Neural progenitor cell (in vitro differentiated cells): ENCODE measurements at regions not wholly inside any gene's neighbourhood (a gene's known extent, or its start where the extent isn't known, plus 50 kb on each side); places are given as distances from the start of the nearest gene placed in this dataset.

Source experiments
- DNase-seq: peaks from one replicate; pipeline ENCODE4 v3.0.0-alpha.2; 2016; ENCODE audit warnings: low spot score
- H2AFZ ChIP-seq: fragments of 200-600 bp; sonication (generic); replicated peaks from 2 replicates; pipeline ENCODE4 v1.6.1; 2016; ENCODE audit warnings: antibody characterized with exemption
- H3F3A ChIP-seq: fragments of 200-600 bp; sonication (generic); 2 replicates; pipeline ENCODE4 v1.6.1; 2016; ENCODE audit warnings: antibody characterized with exemption, low read depth
- H3K27ac ChIP-seq: fragments of 200-600 bp; sonication (generic); 2 replicates; pipeline ENCODE4 v1.5.1; 2016; ENCODE audit warnings: mild to moderate bottlenecking
- H3K27me3 ChIP-seq: fragments of 200-600 bp; sonication (generic); 2 replicates; pipeline ENCODE4 v1.6.1; 2016; ENCODE audit warnings: mild to moderate bottlenecking, moderate library complexity
- H3K36me3 ChIP-seq: fragments of 200-600 bp; sonication (generic); 2 replicates; pipeline ENCODE4 v1.5.1; 2016
- H3K4me1 ChIP-seq: fragments of 200-600 bp; sonication (generic); 2 replicates; pipeline ENCODE4 v1.6.1; 2016; ENCODE audit warnings: mixed run types
- H3K4me2 ChIP-seq: fragments of 200-600 bp; sonication (generic); 2 replicates; pipeline ENCODE4 v1.6.1; 2016
- H3K4me3 ChIP-seq: fragments of 200-600 bp; sonication (generic); 2 replicates; pipeline ENCODE4 v1.5.1; 2016
- H3K79me2 ChIP-seq: fragments of 200-600 bp; sonication (generic); 2 replicates; pipeline ENCODE4 v1.6.1; 2016; ENCODE audit warnings: low read depth
- H3K9ac ChIP-seq: fragments of 200-600 bp; sonication (generic); 2 replicates; pipeline ENCODE4 v1.6.1; 2016
- H3K9me3 ChIP-seq: fragments of 200-600 bp; sonication (generic); 2 replicates; pipeline ENCODE4 v1.5.1; 2016; ENCODE audit warnings: low read depth
- H4K20me1 ChIP-seq: fragments of 200-600 bp; sonication (generic); 2 replicates; pipeline ENCODE4 v1.6.1; 2016; ENCODE audit warnings: low read depth
- H3K27ac Mint-ChIP-seq: 3 replicates; pipeline ENCODE4 v1.8.0; 2021; ENCODE audit warnings: mixed read lengths
- H3K27me3 Mint-ChIP-seq: 2 replicates; pipeline ENCODE4 v1.8.0; 2022; ENCODE audit warnings: low read depth, mild to moderate bottlenecking, inconsistent platforms, moderate library complexity, mixed read lengths; ENCODE audit not compliant: insufficient read depth
- H3K36me3 Mint-ChIP-seq: 3 replicates; pipeline ENCODE4 v1.8.0; 2021; ENCODE audit warnings: mixed read lengths
- H3K4me1 Mint-ChIP-seq: 3 replicates; pipeline ENCODE4 v1.8.0; 2021; ENCODE audit warnings: mixed read lengths
- H3K4me3 Mint-ChIP-seq: 3 replicates; pipeline ENCODE4 v1.8.0; 2021; ENCODE audit warnings: mild to moderate bottlenecking, moderate library complexity, mixed read lengths
- H3K9me3 Mint-ChIP-seq: 3 replicates; pipeline ENCODE4 v1.8.0; 2020; ENCODE audit warnings: mixed read lengths
- CTCF ChIP-seq: fragments of 200-600 bp; sonication (generic); IDR thresholded peaks from 2 replicates; pipeline ENCODE4 v1.5.1; 2017; ENCODE audit warnings: antibody characterized with exemption, mild to moderate bottlenecking
- EZH2 ChIP-seq: fragments of 200-600 bp; sonication (generic); IDR thresholded peaks from 2 replicates; pipeline ENCODE4 v1.6.1; 2017; ENCODE audit warnings: antibody characterized with exemption, mild to moderate bottlenecking, moderate library complexity
- EZH2phosphoT487 ChIP-seq: fragments of 200-600 bp; sonication (generic); IDR thresholded peaks from 2 replicates; pipeline ENCODE4 v1.6.1; 2017; ENCODE audit warnings: antibody characterized with exemption

- Histone ChIP-seq H4K20me1 (no peaks in the 10 kb centered on the region), H3K4me2 (no peak overlapping the region), H3K79me2 (no peaks in the 10 kb centered on the region), H3K36me3 (no peaks in the 10 kb centered on the region), H2AFZ (no peak overlapping the region), H3K27ac (no peak overlapping the region), H3K27me3 (no peaks in the 10 kb centered on the region), H3K4me3 (no peak overlapping the region), H3F3A (peaks cover 16% of the 10 kb centered on the region), H3K4me1 (no peaks in the 10 kb centered on the region), H3K9me3 (no peaks in the 10 kb centered on the region), H3K9ac (no peak overlapping the region)
- Mint-ChIP-seq H3K36me3 (peaks cover 5% of the 10 kb centered on the region), H3K27me3 (peaks cover 10% of the 10 kb centered on the region), H3K4me3 (no peak overlapping the region), H3K27ac (no peak overlapping the region), H3K9me3 (peaks cover 12% of the 10 kb centered on the region), H3K4me1 (peaks cover 3% of the 10 kb centered on the region)
- TF ChIP-seq EZH2phosphoT487 (no peak), EZH2 (no peak), CTCF (no peak)
- DNase-seq: no peak
These were observed 89.7 kb downstream of the SHOX start for GRCh38 chrX:720250-720649.

- Histone ChIP-seq H3K79me2 (no peaks in the 10 kb centered on the region), H2AFZ (no peak overlapping the region), H3K9ac (no peak overlapping the region), H3K36me3 (no peaks in the 10 kb centered on the region), H3K9me3 (peaks cover 8% of the 10 kb centered on the region), H3F3A (peaks cover 7% of the 10 kb centered on the region), H3K4me3 (no peak overlapping the region), H3K27me3 (no peaks in the 10 kb centered on the region), H4K20me1 (no peaks in the 10 kb centered on the region), H3K4me2 (no peak overlapping the region), H3K4me1 (no peaks in the 10 kb centered on the region), H3K27ac (no peak overlapping the region)
- no peak overlapping the region for H3K4me3 Mint-ChIP-seq
- H3K27ac Mint-ChIP-seq: no peak overlapping the region
- no peaks in the 10 kb centered on the region for H3K36me3 Mint-ChIP-seq
- TF ChIP-seq CTCF (no peak), EZH2phosphoT487 (no peak), EZH2 (no peak)
- peaks cover 3% of the 10 kb centered on the region for H3K4me1 Mint-ChIP-seq
- peaks cover 10% of the 10 kb centered on the region for H3K9me3 Mint-ChIP-seq
- peaks cover 2% of the 10 kb centered on the region for H3K27me3 Mint-ChIP-seq
- no peak for DNase-seq
These were observed 85.5 kb downstream of the SHOX start for GRCh38 chrX:716136-716535.

DNA sequence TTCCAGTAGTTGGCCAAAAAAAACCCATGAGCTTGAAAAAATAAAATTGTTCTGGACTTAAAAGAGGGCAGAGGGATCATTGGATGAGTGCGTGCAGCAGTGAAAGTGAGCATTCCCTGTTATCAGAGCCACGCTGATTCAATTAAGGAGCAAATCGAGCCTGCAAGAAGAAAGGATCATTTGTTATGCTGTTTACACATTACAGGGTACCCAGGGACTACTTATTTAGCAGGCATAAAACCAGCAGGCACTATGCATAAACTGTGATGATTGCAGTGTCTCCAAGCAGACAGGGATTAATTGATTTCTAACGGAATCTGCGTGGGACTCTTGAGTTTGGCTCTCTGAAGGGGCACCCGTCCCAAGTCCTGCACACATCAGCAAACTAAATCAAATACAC is 83.5 kb downstream of the SHOX start:
- DNase-seq: no peak
- Histone ChIP-seq H3K4me2 (no peak overlapping the region), H4K20me1 (no peaks in the 10 kb centered on the region), H2AFZ (peak overlapping the region; percentile 44), H3K9me3 (peaks cover 8% of the 10 kb centered on the region), H3F3A (no peaks in the 10 kb centered on the region), H3K27ac (no peak overlapping the region), H3K79me2 (no peaks in the 10 kb centered on the region), H3K27me3 (no peaks in the 10 kb centered on the region), H3K9ac (no peak overlapping the region), H3K4me3 (no peak overlapping the region), H3K36me3 (no peaks in the 10 kb centered on the region), H3K4me1 (no peaks in the 10 kb centered on the region)
- H3K9me3 Mint-ChIP-seq: peaks cover 10% of the 10 kb centered on the region
- H3K27me3 Mint-ChIP-seq: no peaks in the 10 kb centered on the region
- no peak overlapping the region for H3K4me3 Mint-ChIP-seq
- H3K27ac Mint-ChIP-seq: no peak overlapping the region
- H3K4me1 Mint-ChIP-seq: peaks cover 3% of the 10 kb centered on the region
- no peaks in the 10 kb centered on the region for H3K36me3 Mint-ChIP-seq
- TF ChIP-seq EZH2 (no peak), EZH2phosphoT487 (no peak), CTCF (no peak)
